CD8-positive, alpha-beta memory T cell (primary cell): ENCODE measurements at regions not wholly inside any gene's neighbourhood (a gene's known extent, or its start where the extent isn't known, plus 50 kb on each side); places are given as distances from the start of the nearest gene placed in this dataset.
"Not testable (repeated sequence)": the region's sequence is repeated elsewhere in the genome, so short reads cannot be mapped to it uniquely, and the experiment has no call there.

Experiments
- CTCF ChIA-PET: fragments of 350-600 bp; sonication (Branson Sonifier 250); formaldehyde crosslinking; loops from one replicate; lab custom pipeline; 2021; ENCODE audit warnings: antibody characterized with exemption; lab: Charles Lee
- POLR2A ChIA-PET: fragments of 350-600 bp; sonication (Branson Sonifier 250); formaldehyde crosslinking; loops from one replicate; lab custom pipeline; 2021; ENCODE audit warnings: antibody characterized with exemption; lab: Charles Lee
- DNase-seq, 5 donors: peaks; one replicate each; pipeline versions ENCODE4 v3.0.0 to v3.0.0-alpha.2; 2020 to 2022; ENCODE audit warnings: mixed read lengths in 1 of 5
- H3K27ac ChIP-seq: one replicate; pipeline ENCODE4 v1.7.0; 2013; ENCODE audit warnings: low read depth, mild to moderate bottlenecking, low read length, moderate library complexity
- H3K27me3 ChIP-seq: 2 replicates; pipeline ENCODE4 v1.7.0; 2013; ENCODE audit warnings: low read length, mild to moderate bottlenecking; ENCODE audit not compliant: insufficient read depth, poor library complexity, severe bottlenecking
- H3K36me3 ChIP-seq: 2 replicates; pipeline ENCODE4 v1.7.0; 2013; ENCODE audit warnings: mild to moderate bottlenecking, low read length, moderate library complexity; ENCODE audit not compliant: insufficient read depth
- H3K4me1 ChIP-seq: 2 replicates; pipeline ENCODE4 v1.7.0; 2013; ENCODE audit warnings: mild to moderate bottlenecking, low read length, moderate library complexity; ENCODE audit not compliant: insufficient read depth
- H3K4me3 ChIP-seq: 2 replicates; pipeline ENCODE4 v1.7.0; 2013; ENCODE audit warnings: mild to moderate bottlenecking, low read length
- H3K9me3 ChIP-seq: 2 replicates; pipeline ENCODE4 v1.7.0; 2013; ENCODE audit warnings: mild to moderate bottlenecking, low read length
- H3K27ac Mint-ChIP-seq, 8 donors: one replicate each; pipeline ENCODE4 v1.8.0; 2020 to 2021; ENCODE audit warnings: mixed read lengths in 8 of 8, mild to moderate bottlenecking in 6 of 8, inconsistent platforms in 3 of 8, moderate library complexity in 3 of 8
- H3K27me3 Mint-ChIP-seq, 2 donors: one replicate each; pipeline ENCODE4 v1.8.0; 2020 to 2021; ENCODE audit warnings: mixed read lengths in 2 of 2, mild to moderate bottlenecking in 1 of 2, moderate library complexity in 1 of 2
- H3K36me3 Mint-ChIP-seq, 3 donors: one replicate each; pipeline ENCODE4 v1.8.0; 2020 to 2021; ENCODE audit warnings: mixed read lengths in 3 of 3, inconsistent platforms in 1 of 3, mild to moderate bottlenecking in 1 of 3
- H3K4me1 Mint-ChIP-seq, 3 donors: one replicate each; pipeline ENCODE4 v1.8.0; 2020 to 2021; ENCODE audit warnings: mixed read lengths in 3 of 3, inconsistent platforms in 1 of 3, mild to moderate bottlenecking in 1 of 3
- H3K4me3 Mint-ChIP-seq, 7 donors: one replicate each; pipeline ENCODE4 v1.8.0; 2020 to 2021; ENCODE audit warnings: mixed read lengths in 7 of 7, mild to moderate bottlenecking in 6 of 7, moderate library complexity in 4 of 7, inconsistent platforms in 2 of 7
- H3K9me3 Mint-ChIP-seq, 5 donors: one replicate each; pipeline ENCODE4 v1.8.0; 2020 to 2022; ENCODE audit warnings: mixed read lengths in 5 of 5, mild to moderate bottlenecking in 3 of 5, moderate library complexity in 2 of 5, inconsistent platforms in 1 of 5

DNA sequence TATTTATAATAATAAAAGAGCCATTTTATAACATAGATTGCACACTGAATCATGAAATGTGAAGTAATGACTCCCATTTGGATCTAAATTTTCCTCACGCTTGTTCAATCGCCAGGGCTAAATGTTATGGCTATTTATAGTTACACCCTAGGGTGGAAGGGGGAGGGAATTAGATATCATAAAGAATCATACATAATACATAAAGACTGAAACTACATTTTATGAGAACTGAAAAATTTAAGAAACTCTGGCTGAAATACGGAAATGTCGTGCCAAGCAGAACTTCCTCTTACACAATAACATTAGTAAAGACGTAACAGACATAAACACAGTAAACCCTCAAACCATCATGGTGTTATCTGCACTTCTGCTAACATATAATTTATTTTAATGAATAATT is 327.5 kb upstream of the PHF14 start:
- Histone ChIP-seq H3K4me1 (peaks cover 9% of the 10 kb centered on the region), H3K27ac (no peak overlapping the region), H3K36me3 (no peaks in the 10 kb centered on the region), H3K4me3 (no peak overlapping the region), H3K9me3 (no peaks in the 10 kb centered on the region), H3K27me3 (no peaks in the 10 kb centered on the region)
- POLR2A ChIA-PET, result no interaction called here
- Mint-ChIP-seq H3K36me3 (no peaks in the 10 kb centered on the region), H3K4me1 (peaks cover 11 to 25% (median 18%) of the 10 kb centered on the region in 3 donors), H3K27ac (no peak overlapping the region), H3K9me3 (peaks cover 0 to 4% (median 0%) of the 10 kb centered on the region in 5 donors), H3K4me3 (no peak overlapping the region), H3K27me3 (no peaks in the 10 kb centered on the region)
- DNase-seq, result no peak
- CTCF ChIA-PET, result no interaction called here

GRCh38 chr7:10648289-10648688 is 325.4 kb upstream of the PHF14 start:
- no peaks in the 10 kb centered on the region for H3K36me3 ChIP-seq
- DNase-seq, result no peak
- Mint-ChIP-seq H3K36me3 (no peaks in the 10 kb centered on the region), H3K27ac (no peak overlapping the region), H3K9me3 (peaks cover 0 to 4% (median 0%) of the 10 kb centered on the region in 5 donors), H3K4me1 (peaks cover 5 to 10% (median 10%) of the 10 kb centered on the region in 3 donors), H3K27me3 (no peaks in the 10 kb centered on the region), H3K4me3 (no peak overlapping the region)
- CTCF ChIA-PET, result no interaction called here
- POLR2A ChIA-PET, result no interaction called here
- no peaks in the 10 kb centered on the region for H3K9me3 ChIP-seq
- no peak overlapping the region for H3K4me3 ChIP-seq
- peaks cover 9% of the 10 kb centered on the region for H3K4me1 ChIP-seq
- H3K27ac ChIP-seq, result no peak overlapping the region
- H3K27me3 ChIP-seq, result no peaks in the 10 kb centered on the region

DNA sequence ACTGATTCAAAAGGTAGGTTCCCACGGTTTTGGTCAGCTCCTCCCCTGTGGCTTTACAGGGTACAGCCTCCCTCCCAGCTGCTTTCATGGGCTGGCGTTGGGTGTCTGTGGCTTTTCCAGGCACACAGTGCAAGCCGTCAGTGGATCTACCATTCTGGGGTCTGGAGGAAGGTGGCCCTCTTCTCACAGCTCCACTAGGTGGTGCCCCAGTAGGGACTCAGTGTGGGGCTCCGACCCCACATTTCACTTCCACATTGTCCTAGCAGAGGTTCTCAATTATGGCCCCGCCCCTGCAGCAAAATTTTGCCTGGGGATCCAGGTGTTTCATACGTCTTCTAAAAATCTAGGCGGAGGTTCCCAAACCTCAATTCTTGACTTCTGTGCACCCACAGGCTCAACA is 324.6 kb upstream of the PHF14 start:
- POLR2A ChIA-PET, result not testable (repeated sequence)

GRCh38 chr7:10655031-10655430 is 318.6 kb upstream of the PHF14 start:
- Mint-ChIP-seq H3K27me3 (no peaks in the 10 kb centered on the region), H3K36me3 (no peaks in the 10 kb centered on the region), H3K27ac (no peak overlapping the region), H3K9me3 (peaks cover 0 to 2% (median 0%) of the 10 kb centered on the region in 5 donors), H3K4me3 (no peak overlapping the region), H3K4me1 (no peaks in the 10 kb centered on the region)
- DNase-seq, result no peak
- ChIA-PET POLR2A (no interaction called here), CTCF (no interaction called here)
- Histone ChIP-seq H3K4me3 (no peak overlapping the region), H3K9me3 (no peaks in the 10 kb centered on the region), H3K27me3 (no peaks in the 10 kb centered on the region), H3K27ac (no peak overlapping the region), H3K36me3 (no peaks in the 10 kb centered on the region), H3K4me1 (no peaks in the 10 kb centered on the region)

More for the DNA sequence above, 324.6 kb upstream of the PHF14 start:
- H3K4me3 Mint-ChIP-seq, H3K36me3 ChIP-seq, H3K27ac Mint-ChIP-seq, H3K4me3 ChIP-seq, DNase-seq, CTCF ChIA-PET, H3K9me3 Mint-ChIP-seq, H3K4me1 Mint-ChIP-seq, H3K27me3 ChIP-seq, H3K27me3 Mint-ChIP-seq, H3K36me3 Mint-ChIP-seq, H3K4me1 ChIP-seq, H3K9me3 ChIP-seq, H3K27ac ChIP-seq: not testable (repeated sequence)

GRCh38 chr7:10657201-10657600 is 316.5 kb upstream of the PHF14 start:
- Histone ChIP-seq H3K27me3 (no peaks in the 10 kb centered on the region), H3K9me3 (no peaks in the 10 kb centered on the region), H3K4me3 (no peak overlapping the region), H3K36me3 (no peaks in the 10 kb centered on the region), H3K27ac (no peak overlapping the region), H3K4me1 (no peaks in the 10 kb centered on the region)
- Mint-ChIP-seq H3K4me1 (no peaks in the 10 kb centered on the region), H3K27ac (no peak overlapping the region), H3K4me3 (no peak overlapping the region), H3K9me3 (peaks cover 0 to 2% (median 0%) of the 10 kb centered on the region in 5 donors), H3K27me3 (no peaks in the 10 kb centered on the region), H3K36me3 (no peaks in the 10 kb centered on the region)
- POLR2A ChIA-PET, result no interaction called here
- no peak for DNase-seq
- CTCF ChIA-PET, result no interaction called here

- Histone ChIP-seq H3K27ac (no peak overlapping the region), H3K4me1 (no peaks in the 10 kb centered on the region), H3K9me3 (no peaks in the 10 kb centered on the region), H3K4me3 (no peak overlapping the region), H3K27me3 (no peaks in the 10 kb centered on the region), H3K36me3 (no peaks in the 10 kb centered on the region)
- ChIA-PET POLR2A (no interaction called here), CTCF (no interaction called here)
- Mint-ChIP-seq H3K27ac (no peak overlapping the region), H3K4me3 (no peak overlapping the region), H3K27me3 (no peaks in the 10 kb centered on the region), H3K4me1 (no peaks in the 10 kb centered on the region), H3K36me3 (no peaks in the 10 kb centered on the region), H3K9me3 (peaks cover 0 to 2% (median 0%) of the 10 kb centered on the region in 5 donors)
- no peak for DNase-seq
Observed at GRCh38 chr7:10657837-10658236, 315.8 kb upstream of the PHF14 start.

DNA sequence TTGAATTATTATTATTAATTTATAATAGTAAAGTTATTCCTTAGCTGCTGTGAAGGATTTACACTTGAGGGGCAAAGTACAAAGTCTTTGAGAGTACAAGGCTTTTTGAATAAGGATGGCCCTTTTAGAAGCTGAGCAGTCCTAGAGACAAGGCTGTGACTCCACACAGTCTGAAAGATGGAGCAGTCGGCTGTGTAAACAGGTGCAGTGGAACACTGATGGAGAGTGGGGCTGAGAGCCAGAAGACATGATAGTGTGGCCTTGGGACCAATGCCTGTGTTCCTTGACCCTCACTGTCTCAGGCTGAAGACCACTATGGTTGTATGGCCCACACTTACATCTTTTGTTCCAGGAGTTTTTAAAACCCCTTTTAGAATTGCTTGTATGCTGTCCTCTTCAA is 311.2 kb upstream of the PHF14 start:
- DNase-seq, result no peak
- Mint-ChIP-seq H3K27ac (no peak overlapping the region), H3K9me3 (peaks cover 0 to 2% (median 0%) of the 10 kb centered on the region in 5 donors), H3K4me3 (no peak overlapping the region), H3K36me3 (no peaks in the 10 kb centered on the region), H3K27me3 (peaks cover 0 to 5% of the 10 kb centered on the region in 2 donors), H3K4me1 (peaks cover 0 to 2% (median 0%) of the 10 kb centered on the region in 3 donors)
- CTCF ChIA-PET, result no interaction called here
- H3K9me3 ChIP-seq, result no peaks in the 10 kb centered on the region
- H3K4me3 ChIP-seq, result no peak overlapping the region
- H3K36me3 ChIP-seq, result no peaks in the 10 kb centered on the region
- no peaks in the 10 kb centered on the region for H3K4me1 ChIP-seq
- no peak overlapping the region for H3K27ac ChIP-seq
- POLR2A ChIA-PET, result no interaction called here
- H3K27me3 ChIP-seq, result no peaks in the 10 kb centered on the region

DNA sequence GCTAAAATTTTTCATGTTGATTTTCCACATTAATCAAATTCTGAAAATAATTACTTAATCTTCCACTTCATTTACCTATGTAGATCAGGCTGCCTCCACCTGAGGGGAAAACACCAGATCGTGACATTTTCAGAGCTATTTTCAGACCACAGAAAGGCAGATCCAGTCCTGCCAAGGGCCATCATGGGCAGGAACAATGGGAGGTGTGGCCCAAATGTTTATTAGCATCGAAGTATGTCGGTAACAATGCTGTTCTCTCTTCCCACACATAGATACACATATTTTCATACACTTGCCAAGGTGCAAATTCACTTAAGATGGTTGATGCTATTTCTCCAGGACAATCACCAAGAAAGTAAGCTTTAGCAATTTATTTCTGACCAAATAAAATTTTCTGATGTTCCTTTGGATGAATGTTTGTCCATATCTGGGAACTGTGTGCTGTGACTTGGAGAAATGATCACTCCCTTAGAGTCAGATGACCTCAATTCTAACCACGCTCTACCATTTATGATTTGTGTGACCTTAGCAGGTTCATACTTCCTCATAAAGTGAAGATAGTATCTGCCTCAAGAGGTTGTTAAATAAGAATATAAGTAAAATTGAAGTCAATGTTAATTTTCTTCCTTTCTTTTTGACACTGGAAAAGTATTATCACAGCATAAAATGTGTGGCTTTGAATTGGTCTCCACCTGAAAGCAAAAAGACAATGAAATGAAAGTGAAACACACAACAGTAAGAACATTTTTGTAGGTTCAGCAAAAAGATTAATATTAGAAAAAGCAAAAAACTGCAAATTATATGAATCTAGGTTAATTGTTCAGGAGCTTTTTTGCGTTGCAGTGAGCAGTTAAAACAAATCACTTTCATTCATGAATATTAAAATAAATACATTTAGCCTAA is 310.4 kb upstream of the PHF14 start:
- H3K27me3 ChIP-seq, result no peaks in the 10 kb centered on the region
- H3K4me1 ChIP-seq, result no peaks in the 10 kb centered on the region
- H3K36me3 ChIP-seq, result no peaks in the 10 kb centered on the region
- CTCF ChIA-PET, result no interaction called here
- no peak overlapping the region for H3K4me3 ChIP-seq
- Mint-ChIP-seq H3K9me3 (peaks cover 0 to 2% (median 0%) of the 10 kb centered on the region in 5 donors), H3K36me3 (no peaks in the 10 kb centered on the region), H3K4me3 (no peak overlapping the region), H3K27ac (no peak overlapping the region), H3K27me3 (peaks cover 0 to 5% of the 10 kb centered on the region in 2 donors), H3K4me1 (peaks cover 0 to 2% (median 0%) of the 10 kb centered on the region in 3 donors)
- DNase-seq, result no peak
- no peaks in the 10 kb centered on the region for H3K9me3 ChIP-seq
- no peak overlapping the region for H3K27ac ChIP-seq
- POLR2A ChIA-PET, result no interaction called here
